ENCODE measurements at regions not wholly inside any gene's neighbourhood (a gene's known extent, or its start where the extent isn't known, plus 50 kb on each side); places are given as distances from the start of the nearest gene placed in this dataset.

GRCh38 chr6:74927299-74927698 lies 278.6 kb downstream of the COL12A1 start:
- intact Hi-C loops (cut with micrococcal nuclease; ENCODE audit: unreplicated experiment) = no loop called here
- TF ChIP-seq CTCF (conservative IDR thresholded peaks at IDR 0.05; ENCODE audit: low read length) = no peak
- TF ChIP-seq EZH2phosphoT487 (IDR thresholded peaks at IDR 0.05; ENCODE audit: borderline replicate concordance, low read depth, low read length) = no peak
- H3K27ac ChIP-seq (ENCODE audit: low read depth, low read length, poor library complexity, severe bottlenecking) = no peak overlapping the region
- no peak overlapping the region for H2AFZ ChIP-seq (ENCODE audit: low read length)
- no peak overlapping the region for H3K4me2 ChIP-seq (ENCODE audit: low read length)
- H3K36me3 ChIP-seq (ENCODE audit: insufficient read depth, low read length) = no peaks in the 10 kb centered on the region
- no peaks in the 10 kb centered on the region for H3K9me3 ChIP-seq (ENCODE audit: low read length)
- H3K79me2 ChIP-seq (ENCODE audit: insufficient read depth, low read depth, low read length) = no peaks in the 10 kb centered on the region
- ChIA-PET CTCF (ENCODE audit: unreplicated experiment) (no interaction called here), POLR2A (no interaction called here)
- H3K4me3 ChIP-seq (ENCODE audit: low read depth, low read length, poor library complexity, severe bottlenecking) = no peak overlapping the region
- BruUV-seq (replicated peaks) = no TSS peak
- no peak for DNase-seq (ENCODE audit: low spot score)
- H3K4me1 ChIP-seq (ENCODE audit: insufficient read depth, low read length, poor library complexity, severe bottlenecking) = no peaks in the 10 kb centered on the region
- H4K20me1 ChIP-seq (ENCODE audit: insufficient read depth, low read length) = no peaks in the 10 kb centered on the region
- H3K9me2 ChIP-seq (ENCODE audit: insufficient read depth, low read length) = no peaks in the 10 kb centered on the region

GRCh38 chr6:74925683-74926082 lies 280.2 kb downstream of the COL12A1 start:
- Histone ChIP-seq H4K20me1 (ENCODE audit: insufficient read depth, low read length) (no peaks in the 10 kb centered on the region), H3K4me2 (ENCODE audit: low read length) (no peak overlapping the region), H3K4me1 (ENCODE audit: insufficient read depth, low read length, poor library complexity, severe bottlenecking) (no peaks in the 10 kb centered on the region), H3K79me2 (ENCODE audit: insufficient read depth, low read depth, low read length) (no peaks in the 10 kb centered on the region), H3K9me2 (ENCODE audit: insufficient read depth, low read length) (no peaks in the 10 kb centered on the region), H3K27ac (ENCODE audit: low read depth, low read length, poor library complexity, severe bottlenecking) (no peak overlapping the region), H3K9me3 (ENCODE audit: low read length) (no peaks in the 10 kb centered on the region), H3K4me3 (ENCODE audit: low read depth, low read length, poor library complexity, severe bottlenecking) (no peak overlapping the region), H2AFZ (ENCODE audit: low read length) (no peak overlapping the region), H3K36me3 (ENCODE audit: insufficient read depth, low read length) (no peaks in the 10 kb centered on the region)
- no peak for TF ChIP-seq EZH2phosphoT487 (IDR thresholded peaks at IDR 0.05; ENCODE audit: borderline replicate concordance, low read depth, low read length)
- intact Hi-C loops (cut with micrococcal nuclease; ENCODE audit: unreplicated experiment) = no loop called here
- no TSS peak for BruUV-seq (replicated peaks)
- CTCF ChIA-PET (ENCODE audit: unreplicated experiment) = no interaction called here
- no peak for DNase-seq (ENCODE audit: low spot score)
- POLR2A ChIA-PET = no interaction called here

GRCh38 chr6:74914888-74915287 lies 291.0 kb downstream of the COL12A1 start:
- no peak for DNase-seq (ENCODE audit: low spot score)
- H3K36me3 ChIP-seq (ENCODE audit: insufficient read depth, low read length) = no peaks in the 10 kb centered on the region
- intact Hi-C loops (cut with micrococcal nuclease; ENCODE audit: unreplicated experiment) = no loop called here
- ChIA-PET CTCF (ENCODE audit: unreplicated experiment) (no interaction called here), POLR2A (no interaction called here)
- TF ChIP-seq CTCF (conservative IDR thresholded peaks at IDR 0.05; ENCODE audit: low read length) (no peak), EZH2phosphoT487 (IDR thresholded peaks at IDR 0.05; ENCODE audit: borderline replicate concordance, low read depth, low read length) (no peak)
- H3K4me3 ChIP-seq (ENCODE audit: low read depth, low read length, poor library complexity, severe bottlenecking) = no peak overlapping the region
- H4K20me1 ChIP-seq (ENCODE audit: insufficient read depth, low read length) = no peaks in the 10 kb centered on the region
- no peaks in the 10 kb centered on the region for H3K9me2 ChIP-seq (ENCODE audit: insufficient read depth, low read length)
- BruUV-seq (replicated peaks) = no TSS peak
- H3K79me2 ChIP-seq (ENCODE audit: insufficient read depth, low read depth, low read length) = no peaks in the 10 kb centered on the region
- no peak overlapping the region for H2AFZ ChIP-seq (ENCODE audit: low read length)
- no peak overlapping the region for H3K4me2 ChIP-seq (ENCODE audit: low read length)
- no peaks in the 10 kb centered on the region for H3K9me3 ChIP-seq (ENCODE audit: low read length)
- no peak overlapping the region for H3K27ac ChIP-seq (ENCODE audit: low read depth, low read length, poor library complexity, severe bottlenecking)
- no peaks in the 10 kb centered on the region for H3K4me1 ChIP-seq (ENCODE audit: insufficient read depth, low read length, poor library complexity, severe bottlenecking)
